IMR-90 (cell line): ENCODE measurements at regions not wholly inside any gene's neighbourhood (a gene's known extent, or its start where the extent isn't known, plus 50 kb on each side); places are given as distances from the start of the nearest gene placed in this dataset.

Experiments used
- ATAC-seq: fragments of 200-7000 bp; cut with Tn5 transposase; 2 replicates; pipeline ENCODE4 v1.9.1; 2020; ENCODE audit warnings: low read depth, mild to moderate bottlenecking, moderate library complexity
- BruUV-seq: library from RNA; stranded (reverse); fragments of 400-500 nt; replicated peaks from 2 replicates; lab custom pipeline; 2021; lab: Mats Ljungman, UMichigan
- CTCF ChIA-PET: fragments of 300-600 bp; formaldehyde crosslinking; extraction: SDS; loops from one replicate; lab custom pipeline; 2021; ENCODE audit warnings: antibody characterized with exemption; lab: Yijun Ruan, JAX
- POLR2A ChIA-PET: fragments of 300-600 bp; sonication (Branson Sonifier 250); formaldehyde crosslinking; loops from one replicate; lab custom pipeline; 2022; ENCODE audit warnings: antibody characterized with exemption; ENCODE audit not compliant: unreplicated experiment; lab: Charles Lee
- DNase-seq: peaks from one replicate; pipeline ENCODE4 v3.0.0; 2013
- H2AFZ ChIP-seq: replicated peaks from 2 replicates; pipeline ENCODE3; 2013; ENCODE audit warnings: low read length, mild to moderate bottlenecking; ENCODE audit not compliant: poor library complexity
- H2AK5ac ChIP-seq: 2 replicates; pipeline ENCODE4 v1.6.1; 2013; ENCODE audit warnings: low read depth, low read length, inconsistent platforms
- H2AK9ac ChIP-seq: replicated peaks from 2 replicates; pipeline ENCODE3; 2013; ENCODE audit warnings: mild to moderate bottlenecking, low read depth, low read length, moderate library complexity; ENCODE audit not compliant: poor library complexity
- H2BK120ac ChIP-seq: 2 replicates; pipeline ENCODE4 v1.6.1; 2013; ENCODE audit warnings: low read depth, low read length, inconsistent platforms
- H2BK15ac ChIP-seq: 3 replicates; pipeline ENCODE4 v1.6.1; 2013; ENCODE audit warnings: low read depth, low read length, inconsistent platforms
- H2BK20ac ChIP-seq: 2 replicates; pipeline ENCODE4 v1.6.1; 2013; ENCODE audit warnings: low read depth, mild to moderate bottlenecking, inconsistent platforms, low read length, moderate library complexity
- H2BK5ac ChIP-seq: 2 replicates; pipeline ENCODE4 v1.6.1; 2013; ENCODE audit warnings: mild to moderate bottlenecking, low read depth, low read length, inconsistent platforms; ENCODE audit not compliant: poor library complexity, severe bottlenecking
- H3K14ac ChIP-seq: replicated peaks from 2 replicates; pipeline ENCODE4 v1.6.1; 2013; ENCODE audit warnings: low read depth, low read length, inconsistent platforms
- H3K18ac ChIP-seq: 2 replicates; pipeline ENCODE4 v1.6.1; 2013; ENCODE audit warnings: low read depth, low read length, control low read depth
- H3K23ac ChIP-seq: 2 replicates; pipeline ENCODE4 v1.6.1; 2013; ENCODE audit warnings: low read depth, low read length, inconsistent platforms
- H3K27ac ChIP-seq: 2 replicates; pipeline ENCODE4 v1.5.1; 2013; ENCODE audit warnings: mild to moderate bottlenecking, control low read depth, low read length; ENCODE audit not compliant: insufficient read depth
- H3K27me3 ChIP-seq: 2 replicates; pipeline ENCODE4 v1.6.1; 2013; ENCODE audit warnings: low read length; ENCODE audit not compliant: control insufficient read depth, insufficient read depth
- H3K36me3 ChIP-seq: 2 replicates; pipeline ENCODE4 v1.6.1; 2013; ENCODE audit warnings: low read length, mixed read lengths; ENCODE audit not compliant: control insufficient read depth, insufficient read depth
- H3K4ac ChIP-seq: 2 replicates; pipeline ENCODE4 v1.6.1; 2013; ENCODE audit warnings: low read depth, low read length, inconsistent platforms
- H3K4me1 ChIP-seq: 2 replicates; pipeline ENCODE4 v1.6.1; 2013; ENCODE audit warnings: low read length, mixed read lengths; ENCODE audit not compliant: control insufficient read depth, insufficient read depth
- H3K4me2 ChIP-seq: 2 replicates; pipeline ENCODE4 v1.6.1; 2013; ENCODE audit warnings: low read depth, mild to moderate bottlenecking, control low read depth, low read length, moderate library complexity
- H3K4me3 ChIP-seq: 2 replicates; pipeline ENCODE4 v1.5.1; 2013; ENCODE audit warnings: low read depth, mild to moderate bottlenecking, control low read depth, low read length, moderate library complexity; ENCODE audit not compliant: insufficient read depth
- H3K56ac ChIP-seq: 2 replicates; pipeline ENCODE4 v1.6.1; 2013; ENCODE audit warnings: low read length, inconsistent platforms; ENCODE audit not compliant: insufficient read depth; ENCODE audit errors: extremely low read depth
- H3K79me1 ChIP-seq, 2 experiments: 2 replicates each; pipeline ENCODE4 v1.6.1; 2013; ENCODE audit warnings: low read length in 2 of 2, inconsistent platforms in 1 of 2, low read depth in 1 of 2
- H3K9ac ChIP-seq: 2 replicates; pipeline ENCODE4 v1.6.1; 2013; ENCODE audit warnings: low read depth, low read length, control low read depth
- H3K9me1 ChIP-seq: 2 replicates; pipeline ENCODE4 v1.6.1; 2013; ENCODE audit warnings: low read length, inconsistent platforms; ENCODE audit not compliant: insufficient read depth
- H3K9me3 ChIP-seq: 2 replicates; pipeline ENCODE4 v1.6.1; 2013; ENCODE audit warnings: low read length; ENCODE audit not compliant: control insufficient read depth, insufficient read depth
- H4K20me1 ChIP-seq: 2 replicates; pipeline ENCODE4 v1.6.1; 2013; ENCODE audit warnings: low read length, inconsistent platforms; ENCODE audit not compliant: insufficient read depth
- H4K5ac ChIP-seq: 2 replicates; pipeline ENCODE4 v1.6.1; 2013; ENCODE audit warnings: mild to moderate bottlenecking, low read depth, low read length, control low read depth
- H4K8ac ChIP-seq, 2 experiments: 2 replicates each; pipeline ENCODE4 v1.6.1; 2013; ENCODE audit warnings: low read depth in 2 of 2, low read length in 2 of 2, control low read depth in 1 of 2, inconsistent platforms in 1 of 2
- H4K91ac ChIP-seq: 2 replicates; pipeline ENCODE4 v1.6.1; 2013; ENCODE audit warnings: low read depth, low read length, inconsistent platforms; ENCODE audit not compliant: insufficient read depth
- BHLHE40 ChIP-seq: fragments of 150-350 bp; IDR thresholded peaks from 2 replicates; pipeline ENCODE4 v1.6.1; 2016; ENCODE audit warnings: mild to moderate bottlenecking, low read depth, low read length
- CEBPB ChIP-seq: IDR thresholded peaks from 2 replicates; pipeline ENCODE4 v1.6.1; 2012; ENCODE audit warnings: low read depth, low read length, improper control_type of control experiment
- CTCF ChIP-seq: conservative IDR thresholded peaks from 2 replicates; pipeline ENCODE4 v1.5.1; 2012; ENCODE audit warnings: mild to moderate bottlenecking, low read depth, low read length, improper control_type of control experiment
- ELK1 ChIP-seq: fragments of 150-350 bp; IDR thresholded peaks from 2 replicates; pipeline ENCODE4 v1.6.1; 2016; ENCODE audit warnings: low read depth, mild to moderate bottlenecking, low read length, moderate library complexity, borderline replicate concordance
- MAFK ChIP-seq: IDR thresholded peaks from 2 replicates; pipeline ENCODE4 v1.6.1; 2012; ENCODE audit warnings: low read depth, low read length, improper control_type of control experiment
- MXI1 ChIP-seq: IDR thresholded peaks from 2 replicates; pipeline ENCODE4 v1.6.1; 2012; ENCODE audit warnings: low read depth, mild to moderate bottlenecking, low read length, moderate library complexity, borderline replicate concordance
- NFE2L2 ChIP-seq: fragments of 150-350 bp; IDR thresholded peaks from 2 replicates; pipeline ENCODE4 v1.6.1; 2016; ENCODE audit warnings: low read depth, mild to moderate bottlenecking, low read length
- POLR2A ChIP-seq: IDR thresholded peaks from 2 replicates; pipeline ENCODE4 v1.6.1; 2012; ENCODE audit warnings: mild to moderate bottlenecking, low read depth, low read length
- RAD21 ChIP-seq: IDR thresholded peaks from 2 replicates; pipeline ENCODE4 v1.6.1; 2012; ENCODE audit warnings: low read length, improper control_type of control experiment
- RCOR1 ChIP-seq: IDR thresholded peaks from 2 replicates; pipeline ENCODE4 v1.6.1; 2012; ENCODE audit warnings: mild to moderate bottlenecking, low read length, improper control_type of control experiment; ENCODE audit not compliant: insufficient replicate concordance
- RFX5 ChIP-seq: IDR thresholded peaks from 2 replicates; pipeline ENCODE4 v1.8.0; 2012; ENCODE audit warnings: low read depth, mild to moderate bottlenecking, low read length, moderate library complexity
- SMC3 ChIP-seq: fragments of 150-350 bp; IDR thresholded peaks from 2 replicates; pipeline ENCODE4 v1.6.1; 2016; ENCODE audit warnings: low read depth, mild to moderate bottlenecking, antibody characterized with exemption, low read length, moderate library complexity
- USF2 ChIP-seq: fragments of 150-350 bp; IDR thresholded peaks from 2 replicates; pipeline ENCODE4 v1.6.1; 2017; ENCODE audit warnings: mild to moderate bottlenecking, antibody characterized with exemption, low read length, low read depth
- WGBS, 2 experiments: methylation state at CpG; one replicate each; pipeline versions ENCODE4 v1.1.5 to v1.1.7; 2013; ENCODE audit warnings: missing lambda C conversion rate in 2 of 2; ENCODE audit not compliant: insufficient read length in 1 of 2; ENCODE audit errors: extremely low coverage in 2 of 2; 5-methylcytosine and 5-hydroxymethylcytosine counted together
- dilution Hi-C: fragments of 300-500 bp; cut with HindIII; formaldehyde crosslinking; loops from one replicate; pipeline ENCODE4 v1.14.3; 2018; ENCODE audit warnings: low sequenced_read_pairs; ENCODE audit not compliant: unreplicated experiment
- in situ Hi-C: fragments of 300-500 bp; cut with MboI; formaldehyde crosslinking; loops from 3 replicates; pipeline ENCODE4 v1.14.3; 2019; ENCODE audit warnings: low sequenced_read_pairs, inconsistent platforms, mixed read lengths
- intact Hi-C: fragments of 100-400 bp; cut with micrococcal nuclease; formaldehyde crosslinking; loops from 2 replicates; pipeline ENCODE4 v1.10.0; 2022

- no peaks in the 10 kb centered on the region for H3K27me3 ChIP-seq
- H4K20me1 ChIP-seq: no peaks in the 10 kb centered on the region
- H4K8ac ChIP-seq: no peak overlapping the region
- no peaks in the 10 kb centered on the region for H3K79me1 ChIP-seq
- ChIA-PET CTCF (interaction anchor here (0.6 kb wide), 1 partner anchor 10 kb away, joined by 3 read pairs; no protein-coding TSS in a partner anchor), POLR2A (no interaction called here)
- TF ChIP-seq POLR2A: no peak
- TF ChIP-seq RCOR1: no peak
- no peak for TF ChIP-seq MAFK
- no peak for TF ChIP-seq SMC3
- TF ChIP-seq RAD21: no peak
- TF ChIP-seq RFX5: no peak
- TF ChIP-seq USF2: no peak
- no peak for TF ChIP-seq NFE2L2
- no peak for TF ChIP-seq ELK1
- no peak for TF ChIP-seq CTCF
- TF ChIP-seq CEBPB: no peak
- no peak for TF ChIP-seq MXI1
- no peak for TF ChIP-seq BHLHE40
- dilution Hi-C loops (no loop called here), in situ Hi-C loops (no loop called here), intact Hi-C loops (no loop called here)
- no TSS peak for BruUV-seq
- H3K56ac ChIP-seq: no peak overlapping the region
- no peak overlapping the region for H3K4me2 ChIP-seq
- H3K14ac ChIP-seq: no peak overlapping the region
- H3K9me3 ChIP-seq: no peaks in the 10 kb centered on the region
- no peak overlapping the region for H2BK5ac ChIP-seq
- no peak overlapping the region for H3K9ac ChIP-seq
- H3K4ac ChIP-seq: no peak overlapping the region
- no peak overlapping the region for H3K4me3 ChIP-seq
- H2BK20ac ChIP-seq: no peak overlapping the region
- H4K91ac ChIP-seq: no peak overlapping the region
- no peak overlapping the region for H3K27ac ChIP-seq
- ATAC-seq (no peak), DNase-seq (no peak)
- no peak overlapping the region for H3K18ac ChIP-seq
- H3K4me1 ChIP-seq: no peaks in the 10 kb centered on the region
- H2AFZ ChIP-seq: no peak overlapping the region
- no peak overlapping the region for H2AK5ac ChIP-seq
- no peak overlapping the region for H3K23ac ChIP-seq
- no peak overlapping the region for H2BK15ac ChIP-seq
- no peaks in the 10 kb centered on the region for H3K9me1 ChIP-seq
- H4K5ac ChIP-seq: no peak overlapping the region
- H2AK9ac ChIP-seq: no peak overlapping the region
- no CpG with 5 or more reads among the region's 6 CpGs for WGBS, 2 experiments
- no peak overlapping the region for H2BK120ac ChIP-seq
- H3K36me3 ChIP-seq: no peaks in the 10 kb centered on the region
Measured at GRCh38 chr15:95096651-95097050, 865.3 kb downstream of the MCTP2 start.
